Glutamatergic neuron (in vitro differentiated cells): ENCODE measurements at regions not wholly inside any gene's neighbourhood (a gene's known extent, or its start where the extent isn't known, plus 50 kb on each side); places are given as distances from the start of the nearest gene placed in this dataset.
"Not testable (repeated sequence)": the region's sequence is repeated elsewhere in the genome, so short reads cannot be mapped to it uniquely, and the experiment has no call there.

Experiments
- DNase-seq: peaks from one replicate; pipeline ENCODE4 v3.0.0; 2022
- H3K27ac Mint-ChIP-seq: one replicate; pipeline ENCODE4 v1.8.0; 2020; ENCODE audit warnings: mild to moderate bottlenecking, mixed read lengths, inconsistent platforms; ENCODE audit not compliant: unreplicated experiment
- H3K27me3 Mint-ChIP-seq: one replicate; pipeline ENCODE4 v1.8.0; 2020; ENCODE audit warnings: mild to moderate bottlenecking, moderate library complexity, mixed read lengths, inconsistent platforms; ENCODE audit not compliant: unreplicated experiment
- H3K36me3 Mint-ChIP-seq: one replicate; pipeline ENCODE4 v1.8.0; 2020; ENCODE audit warnings: mild to moderate bottlenecking, mixed read lengths, inconsistent platforms; ENCODE audit not compliant: unreplicated experiment
- H3K4me1 Mint-ChIP-seq: one replicate; pipeline ENCODE4 v1.8.0; 2020; ENCODE audit warnings: mild to moderate bottlenecking, low read depth, mixed read lengths, inconsistent platforms; ENCODE audit not compliant: unreplicated experiment
- H3K4me3 Mint-ChIP-seq: one replicate; pipeline ENCODE4 v1.8.0; 2020; ENCODE audit warnings: mild to moderate bottlenecking, mixed read lengths, inconsistent platforms; ENCODE audit not compliant: unreplicated experiment
- H3K9me3 Mint-ChIP-seq: one replicate; pipeline ENCODE4 v1.8.0; 2020; ENCODE audit warnings: mild to moderate bottlenecking, moderate library complexity, mixed read lengths, inconsistent platforms; ENCODE audit not compliant: unreplicated experiment
- TF ChIP-seq, protein P1 (sequence below): fragments of 200-600 bp; sonication (generic); IDR thresholded peaks from one replicate; pipeline ENCODE4 v1.5.0; 2021; ENCODE audit not compliant: partially characterized antibody, unreplicated experiment

DNA sequence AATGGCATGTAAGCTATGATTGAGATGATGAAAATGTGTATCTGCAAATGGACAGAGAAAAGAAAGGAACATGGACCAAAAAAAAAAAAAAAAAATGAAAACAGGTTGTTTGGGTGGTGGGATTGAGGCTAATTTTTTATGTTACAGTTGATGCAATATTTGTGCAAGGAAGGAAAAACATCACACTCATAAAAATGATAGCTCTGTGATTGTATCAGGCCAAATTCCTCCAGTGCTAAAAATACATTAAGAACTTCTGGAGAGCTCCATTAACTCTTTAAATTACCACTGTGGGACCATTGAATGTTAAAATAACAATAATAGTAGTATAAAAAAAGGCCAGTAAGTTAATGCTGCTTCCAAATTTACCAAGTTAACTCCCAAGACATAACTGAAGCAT, 79.5 kb upstream of the MSX2 start:
- Mint-ChIP-seq H3K4me3 (no peak overlapping the region), H3K27ac (no peak overlapping the region), H3K27me3 (peaks cover 2% of the 10 kb centered on the region), H3K9me3 (no peaks in the 10 kb centered on the region), H3K36me3 (no peaks in the 10 kb centered on the region), H3K4me1 (no peaks in the 10 kb centered on the region)
- DNase-seq, result no peak
- TF ChIP-seq, protein P1, sequence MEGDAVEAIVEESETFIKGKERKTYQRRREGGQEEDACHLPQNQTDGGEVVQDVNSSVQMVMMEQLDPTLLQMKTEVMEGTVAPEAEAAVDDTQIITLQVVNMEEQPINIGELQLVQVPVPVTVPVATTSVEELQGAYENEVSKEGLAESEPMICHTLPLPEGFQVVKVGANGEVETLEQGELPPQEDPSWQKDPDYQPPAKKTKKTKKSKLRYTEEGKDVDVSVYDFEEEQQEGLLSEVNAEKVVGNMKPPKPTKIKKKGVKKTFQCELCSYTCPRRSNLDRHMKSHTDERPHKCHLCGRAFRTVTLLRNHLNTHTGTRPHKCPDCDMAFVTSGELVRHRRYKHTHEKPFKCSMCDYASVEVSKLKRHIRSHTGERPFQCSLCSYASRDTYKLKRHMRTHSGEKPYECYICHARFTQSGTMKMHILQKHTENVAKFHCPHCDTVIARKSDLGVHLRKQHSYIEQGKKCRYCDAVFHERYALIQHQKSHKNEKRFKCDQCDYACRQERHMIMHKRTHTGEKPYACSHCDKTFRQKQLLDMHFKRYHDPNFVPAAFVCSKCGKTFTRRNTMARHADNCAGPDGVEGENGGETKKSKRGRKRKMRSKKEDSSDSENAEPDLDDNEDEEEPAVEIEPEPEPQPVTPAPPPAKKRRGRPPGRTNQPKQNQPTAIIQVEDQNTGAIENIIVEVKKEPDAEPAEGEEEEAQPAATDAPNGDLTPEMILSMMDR, result no peak

DNA sequence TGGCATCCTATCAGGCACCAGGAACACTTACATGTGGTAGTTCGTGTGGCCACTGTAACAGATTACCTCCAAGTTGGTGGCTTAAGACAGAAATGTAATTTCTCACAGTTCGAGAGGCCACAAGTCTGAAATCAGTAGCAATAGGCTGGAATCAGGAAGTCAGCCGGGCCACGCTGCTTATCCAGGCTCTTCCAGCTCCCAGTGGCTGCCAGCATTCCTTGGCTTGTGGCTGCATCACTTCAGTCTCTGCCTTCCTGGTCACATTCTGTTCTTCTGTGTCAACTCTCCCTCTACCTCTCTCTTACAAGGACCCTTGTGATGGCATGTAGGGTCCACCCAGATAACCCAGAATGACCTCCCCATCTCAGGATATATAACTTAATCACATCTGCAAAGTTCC, 78.7 kb upstream of the MSX2 start:
- no peaks in the 10 kb centered on the region for H3K4me1 Mint-ChIP-seq
- TF ChIP-seq, protein P1, result no peak
- H3K27me3 Mint-ChIP-seq, result peaks cover 2% of the 10 kb centered on the region
- no peak for DNase-seq
- H3K9me3 Mint-ChIP-seq, result no peaks in the 10 kb centered on the region
- H3K27ac Mint-ChIP-seq, result no peak overlapping the region
- no peaks in the 10 kb centered on the region for H3K36me3 Mint-ChIP-seq
- H3K4me3 Mint-ChIP-seq, result no peak overlapping the region

DNA sequence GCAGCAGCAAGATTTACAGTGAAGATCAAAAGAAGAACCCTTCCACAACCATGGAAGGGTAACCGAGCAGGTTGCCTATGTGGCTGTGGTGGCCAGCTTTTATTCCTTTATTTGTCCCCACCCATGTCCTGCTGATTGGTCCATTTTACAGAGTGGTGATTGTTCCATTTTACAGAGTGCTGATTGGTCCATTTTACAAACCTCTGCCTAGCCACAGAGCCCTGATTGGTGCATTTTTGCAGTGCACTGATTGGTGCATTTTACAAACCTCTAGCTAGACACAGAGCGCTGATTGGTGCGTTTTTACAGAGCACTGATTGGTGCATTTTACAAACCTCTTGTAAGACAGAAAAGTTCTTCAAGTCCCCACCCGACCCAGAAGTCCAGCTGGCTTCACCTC, 75.8 kb upstream of the MSX2 start:
- not testable (repeated sequence) for H3K9me3 Mint-ChIP-seq, DNase-seq, H3K36me3 Mint-ChIP-seq, H3K4me3 Mint-ChIP-seq, H3K4me1 Mint-ChIP-seq, H3K27ac Mint-ChIP-seq, H3K27me3 Mint-ChIP-seq

DNA sequence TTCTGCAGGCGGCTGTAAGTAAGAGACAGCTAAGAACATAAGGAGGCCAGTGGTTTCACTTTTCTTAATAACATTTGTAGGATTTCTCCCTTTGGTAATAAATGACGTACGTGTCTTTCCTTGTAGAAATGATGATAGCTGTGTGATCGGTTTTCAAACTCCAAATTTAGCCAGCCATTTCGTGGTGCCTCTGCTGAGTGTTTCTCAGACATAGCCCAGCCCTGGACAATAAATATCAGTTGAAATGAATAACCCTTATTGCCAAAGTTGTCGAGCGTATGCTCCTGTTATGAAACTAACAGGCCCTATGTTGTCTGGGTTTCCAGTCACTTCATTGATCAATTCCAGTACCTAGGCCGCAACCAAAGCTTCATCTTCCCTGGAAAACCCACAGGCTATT, 75.0 kb upstream of the MSX2 start:
- no peak overlapping the region for H3K4me3 Mint-ChIP-seq
- H3K4me1 Mint-ChIP-seq, result peaks cover 3% of the 10 kb centered on the region
- H3K9me3 Mint-ChIP-seq, result no peaks in the 10 kb centered on the region
- peaks cover 2% of the 10 kb centered on the region for H3K27me3 Mint-ChIP-seq
- no peak overlapping the region for H3K27ac Mint-ChIP-seq
- DNase-seq, result no peak
- H3K36me3 Mint-ChIP-seq, result no peaks in the 10 kb centered on the region
- TF ChIP-seq, protein P1, result no peak

DNA sequence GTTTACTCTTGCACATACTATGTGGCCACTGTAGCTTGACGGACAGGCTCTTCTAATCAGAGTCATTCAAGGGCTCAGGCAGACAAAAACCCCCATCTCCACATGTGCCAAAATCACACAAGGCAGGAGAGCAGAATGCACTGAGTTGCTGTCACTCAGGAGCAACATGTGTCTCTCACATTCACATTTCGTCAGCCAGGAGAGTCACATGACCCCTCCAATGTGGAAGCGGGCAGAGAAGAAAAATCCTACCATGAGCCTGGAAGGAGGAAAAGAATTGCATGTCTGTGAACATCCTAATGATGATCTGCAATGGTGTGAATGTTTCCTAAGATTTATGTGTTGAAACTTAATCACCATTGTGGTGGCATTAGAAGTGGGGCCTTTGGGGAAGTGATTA, 69.9 kb upstream of the MSX2 start:
- no peak overlapping the region for H3K27ac Mint-ChIP-seq
- H3K27me3 Mint-ChIP-seq, result no peaks in the 10 kb centered on the region
- H3K4me1 Mint-ChIP-seq, result peaks cover 3% of the 10 kb centered on the region
- DNase-seq, result no peak
- no peaks in the 10 kb centered on the region for H3K9me3 Mint-ChIP-seq
- TF ChIP-seq, protein P1, result no peak
- no peaks in the 10 kb centered on the region for H3K36me3 Mint-ChIP-seq
- H3K4me3 Mint-ChIP-seq, result no peak overlapping the region

DNA sequence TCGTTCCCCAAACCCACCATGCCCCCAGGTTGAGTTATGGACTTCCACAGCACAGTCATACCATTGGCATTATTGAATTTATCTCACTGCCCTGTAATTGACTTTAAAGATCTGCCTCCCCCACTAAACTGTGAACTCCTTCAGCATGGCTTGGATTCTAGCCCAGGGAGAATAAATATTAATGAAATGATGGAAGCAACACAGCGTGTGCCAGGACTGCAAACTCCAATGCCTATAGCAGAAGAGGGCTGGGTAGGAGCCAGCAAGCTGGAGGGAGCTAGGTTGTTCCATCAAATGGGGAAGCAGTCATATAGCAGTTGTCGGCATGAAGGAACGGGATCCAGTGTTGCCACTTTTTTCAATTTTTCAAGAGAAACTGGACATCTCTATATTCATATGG, 69.0 kb upstream of the MSX2 start:
- TF ChIP-seq, protein P1, result no peak
- Mint-ChIP-seq H3K27ac (no peak overlapping the region), H3K36me3 (no peaks in the 10 kb centered on the region), H3K4me1 (peaks cover 3% of the 10 kb centered on the region), H3K27me3 (no peaks in the 10 kb centered on the region), H3K4me3 (no peak overlapping the region), H3K9me3 (no peaks in the 10 kb centered on the region)
- DNase-seq, result no peak
